B cell (primary cell): ENCODE measurements at regions not wholly inside any gene's neighbourhood (a gene's known extent, or its start where the extent isn't known, plus 50 kb on each side); places are given as distances from the start of the nearest gene placed in this dataset.

ENCODE experiments used
- ATAC-seq: fragments of 200-7000 bp; cut with Tn5 transposase; one replicate; pipeline ENCODE4 v1.10.0; 2021; ENCODE audit warnings: low read depth, mild to moderate bottlenecking, moderate number of reproducible peaks, moderate library complexity
- CTCF ChIA-PET: fragments of 350-600 bp; sonication (Branson Sonifier 250); formaldehyde crosslinking; loops from one replicate; lab custom pipeline; 2021; ENCODE audit warnings: antibody characterized with exemption, inconsistent platforms; lab: Charles Lee
- POLR2A ChIA-PET: fragments of 350-600 bp; sonication (Branson Sonifier 250); formaldehyde crosslinking; loops from one replicate; lab custom pipeline; 2021; ENCODE audit warnings: antibody characterized with exemption; lab: Charles Lee
- DNase-seq: peaks from one replicate; pipeline ENCODE4 v3.0.0; 2013
- H2AFZ ChIP-seq: 2 replicates; pipeline ENCODE4 v1.6.1; 2012; ENCODE audit warnings: mild to moderate bottlenecking, low read depth, low read length; ENCODE audit not compliant: insufficient read depth, poor library complexity, severe bottlenecking
- H3K27ac ChIP-seq, 2 donors: 1 replicate in 1 of 2; 2 replicates in 1 of 2; pipeline ENCODE4 v1.5.1; 2012 to 2013; ENCODE audit warnings: low read length in 2 of 2, mild to moderate bottlenecking in 2 of 2, moderate library complexity in 1 of 2
- H3K27me3 ChIP-seq, 4 experiments: fragments of 200-600 bp in 1 of 4; sonication (generic) in 1 of 4; replicated peaks in 1 of 4; 1 replicate in 2 of 4; 2 replicates in 2 of 4; pipeline versions ENCODE4 v1.6.1 to v1.7.0; 2013 to 2016; ENCODE audit warnings: low read length in 3 of 4, mild to moderate bottlenecking in 2 of 4, mixed read lengths in 1 of 4, moderate library complexity in 1 of 4; ENCODE audit not compliant: insufficient read depth in 4 of 4, control insufficient read depth in 3 of 4; ENCODE audit errors: control extremely low read depth in 1 of 4
- H3K36me3 ChIP-seq, 2 experiments: replicated peaks in 1 of 2; 1 replicate in 1 of 2; 2 replicates in 1 of 2; pipeline versions ENCODE4 v1.6.1 to v1.7.1; 2013; ENCODE audit warnings: low read length in 1 of 2; ENCODE audit not compliant: insufficient read depth in 2 of 2, control insufficient read depth in 1 of 2; ENCODE audit errors: control extremely low read depth in 1 of 2, extremely low read depth in 1 of 2
- H3K4me1 ChIP-seq, 2 donors: fragments of 200-600 bp in 1 of 2; sonication (generic) in 1 of 2; 1 replicate in 1 of 2; 2 replicates in 1 of 2; pipeline versions ENCODE4 v1.5.1 to v1.6.1; 2013 to 2017; ENCODE audit warnings: low read length in 2 of 2; ENCODE audit not compliant: control insufficient read depth in 2 of 2, insufficient read depth in 2 of 2
- H3K4me2 ChIP-seq: replicated peaks from 2 replicates; pipeline ENCODE3; 2012; ENCODE audit warnings: mild to moderate bottlenecking, low read depth, low read length; ENCODE audit not compliant: poor library complexity, severe bottlenecking
- H3K4me3 ChIP-seq, 5 experiments: fragments of 200-600 bp in 1 of 5; sonication (generic) in 1 of 5; 1 replicate in 3 of 5; 2 replicates in 2 of 5; pipeline versions ENCODE4 v1.5.1 to v1.7.0; 2011 to 2016; ENCODE audit warnings: low read length in 4 of 5, mild to moderate bottlenecking in 4 of 5, low read depth in 2 of 5, control low read depth in 1 of 5, moderate library complexity in 1 of 5; ENCODE audit not compliant: insufficient read depth in 1 of 5; ENCODE audit errors: control extremely low read depth in 1 of 5, extremely low read depth in 1 of 5
- H3K79me2 ChIP-seq: fragments of 200-600 bp; sonication (generic); one replicate; pipeline ENCODE4 v1.6.0; 2016; ENCODE audit warnings: low read length; ENCODE audit not compliant: control insufficient read depth, insufficient read depth
- H3K9ac ChIP-seq: fragments of 200-600 bp; sonication (generic); 2 replicates; pipeline ENCODE4 v1.6.1; 2017; ENCODE audit warnings: mild to moderate bottlenecking, low read length, moderate library complexity
- H3K9me3 ChIP-seq, 3 donors: one replicate each; pipeline versions ENCODE4 v1.6.1 to v1.7.1; 2013; ENCODE audit warnings: low read length in 2 of 3; ENCODE audit not compliant: control insufficient read depth in 2 of 3, insufficient read depth in 1 of 3; ENCODE audit errors: control extremely low read depth in 1 of 3
- H4K20me1 ChIP-seq: 2 replicates; pipeline ENCODE4 v1.6.0; 2012; ENCODE audit warnings: mild to moderate bottlenecking, low read length; ENCODE audit not compliant: insufficient read depth, control insufficient read depth, poor library complexity, severe bottlenecking
- H3K27ac Mint-ChIP-seq: one replicate; pipeline ENCODE4 v1.8.0; 2021; ENCODE audit warnings: mixed read lengths
- H3K27me3 Mint-ChIP-seq: one replicate; pipeline ENCODE4 v1.8.0; 2021; ENCODE audit warnings: mixed read lengths
- H3K4me1 Mint-ChIP-seq: one replicate; pipeline ENCODE4 v1.8.0; 2021; ENCODE audit warnings: mixed read lengths
- H3K4me3 Mint-ChIP-seq: one replicate; pipeline ENCODE4 v1.8.0; 2021; ENCODE audit warnings: mixed read lengths
- H3K9me3 Mint-ChIP-seq: one replicate; pipeline ENCODE4 v1.8.0; 2022; ENCODE audit warnings: mixed read lengths; ENCODE audit not compliant: insufficient read depth
- CTCF ChIP-seq: fragments of 200-600 bp; IDR thresholded peaks from one replicate; pipeline ENCODE4 v1.8.0; 2022; ENCODE audit warnings: antibody characterized with exemption, mild to moderate bottlenecking
- EZH2 ChIP-seq: IDR thresholded peaks from 2 replicates; pipeline ENCODE4 v1.6.1; 2012; ENCODE audit warnings: borderline replicate concordance, low read depth, mild to moderate bottlenecking, moderate library complexity, low read length; ENCODE audit not compliant: insufficient read depth, poor library complexity, severe bottlenecking
- WGBS: methylation state at CpG from one replicate; pipeline ENCODE4 v1.1.5; 2013; ENCODE audit warnings: missing lambda C conversion rate; ENCODE audit not compliant: insufficient coverage; 5-methylcytosine and 5-hydroxymethylcytosine counted together
- intact Hi-C: fragments of 100-400 bp; cut with micrococcal nuclease; formaldehyde crosslinking; loops from one replicate; pipeline ENCODE4 v1.10.0; 2022

GRCh38 chr20:17084909-17085308, 141.9 kb upstream of the PCSK2 start:
- ATAC-seq (no peak), DNase-seq (no peak)
- 79% methylated on average over 2 of the region's 3 CpGs for WGBS
- no peak overlapping the region for H3K4me3 ChIP-seq
- no peaks in the 10 kb centered on the region for H4K20me1 ChIP-seq
- H3K4me2 ChIP-seq, result no peak overlapping the region
- ChIA-PET POLR2A (no interaction called here), CTCF (no interaction called here)
- H3K4me1 ChIP-seq, result no peaks in the 10 kb centered on the region
- H3K27ac ChIP-seq, result no peak overlapping the region
- H3K9me3 ChIP-seq, result peaks cover 0 to 3% (median 0%) of the 10 kb centered on the region in 3 donors
- peaks cover 7% of the 10 kb centered on the region for H3K9me3 Mint-ChIP-seq
- TF ChIP-seq EZH2, result no peak
- no peak for TF ChIP-seq CTCF
- no peaks in the 10 kb centered on the region for H3K4me1 Mint-ChIP-seq
- no peak overlapping the region for H3K9ac ChIP-seq
- H3K4me3 Mint-ChIP-seq, result no peak overlapping the region
- no peaks in the 10 kb centered on the region for H3K27me3 ChIP-seq
- no peaks in the 10 kb centered on the region for H3K79me2 ChIP-seq
- no peaks in the 10 kb centered on the region for H3K27me3 Mint-ChIP-seq
- no peaks in the 10 kb centered on the region for H3K36me3 ChIP-seq
- no peak overlapping the region for H2AFZ ChIP-seq
- no peak overlapping the region for H3K27ac Mint-ChIP-seq
- intact Hi-C loops, result no loop called here

- H3K4me3 Mint-ChIP-seq, result no peak overlapping the region
- Histone ChIP-seq H3K4me3 (no peak overlapping the region), H4K20me1 (no peaks in the 10 kb centered on the region), H3K9me3 (no peaks in the 10 kb centered on the region), H3K79me2 (no peaks in the 10 kb centered on the region), H3K36me3 (no peaks in the 10 kb centered on the region), H3K9ac (no peak overlapping the region), H3K27ac (no peak overlapping the region), H3K27me3 (no peaks in the 10 kb centered on the region), H2AFZ (no peak overlapping the region), H3K4me2 (no peak overlapping the region), H3K4me1 (no peaks in the 10 kb centered on the region)
- intact Hi-C loops, result no loop called here
- no peak for ATAC-seq
- DNase-seq, result no peak
- ChIA-PET CTCF (no interaction called here), POLR2A (no interaction called here)
- peaks cover 3% of the 10 kb centered on the region for H3K9me3 Mint-ChIP-seq
- no peak overlapping the region for H3K27ac Mint-ChIP-seq
- no peaks in the 10 kb centered on the region for H3K27me3 Mint-ChIP-seq
- TF ChIP-seq EZH2 (no peak), CTCF (no peak)
- H3K4me1 Mint-ChIP-seq, result no peaks in the 10 kb centered on the region
- WGBS, result 74% methylated on average over 3 of the region's 4 CpGs
These were observed 133.1 kb upstream of the PCSK2 start for GRCh38 chr20:17093782-17094181.
